NCI-H446 (cell line): ENCODE measurements at regions not wholly inside any gene's neighbourhood (a gene's known extent, or its start where the extent isn't known, plus 50 kb on each side); places are given as distances from the start of the nearest gene placed in this dataset.

Source experiments
- DNase-seq, 2 experiments: peaks; one replicate each; lab custom pipeline; 2025; lab: John Stamatoyannopoulos, UW

GRCh38 chr18:74023220-74023619 lies 124.4 kb downstream of the FBXO15 start:
- no peak for DNase-seq

DNA sequence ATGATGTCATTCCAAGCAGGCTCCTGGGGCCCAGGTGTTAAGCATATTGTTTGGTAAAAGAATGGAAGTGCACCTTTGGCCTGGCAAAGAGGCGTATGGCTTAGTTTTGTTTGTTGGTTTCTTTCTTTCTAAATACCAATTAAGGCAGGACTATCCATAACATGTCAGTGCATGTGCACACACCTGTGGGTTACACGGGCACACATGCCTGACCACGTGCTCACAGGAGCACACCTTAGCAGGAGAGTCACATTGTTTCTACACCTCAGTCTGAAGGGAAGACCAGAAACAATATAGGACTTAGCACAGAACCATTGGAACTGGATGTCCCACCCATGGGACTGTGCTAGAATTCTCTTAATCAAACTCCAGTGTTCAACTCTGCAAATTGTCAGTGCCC lies 127.8 kb downstream of the FBXO15 start:
- no peak for DNase-seq

DNA sequence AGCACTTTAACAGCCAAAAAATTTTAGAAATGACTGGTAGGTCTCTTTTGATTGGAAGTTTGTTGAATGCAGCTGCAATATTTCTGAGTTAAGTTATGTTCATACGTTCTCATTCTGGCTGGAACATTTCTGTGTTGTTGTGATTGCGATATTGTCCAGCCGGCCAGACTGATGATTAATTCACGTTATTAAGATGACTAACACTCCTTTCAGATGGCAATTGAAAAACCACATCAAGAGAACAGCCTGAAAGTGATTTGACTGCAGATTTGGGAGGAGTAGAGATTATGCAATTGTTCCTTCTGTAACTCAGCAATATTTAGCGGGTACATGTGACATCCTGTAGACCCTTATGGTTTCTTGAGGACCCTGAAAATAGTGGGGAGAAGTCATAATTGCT lies 133.7 kb downstream of the FBXO15 start:
- no peak for DNase-seq

DNA sequence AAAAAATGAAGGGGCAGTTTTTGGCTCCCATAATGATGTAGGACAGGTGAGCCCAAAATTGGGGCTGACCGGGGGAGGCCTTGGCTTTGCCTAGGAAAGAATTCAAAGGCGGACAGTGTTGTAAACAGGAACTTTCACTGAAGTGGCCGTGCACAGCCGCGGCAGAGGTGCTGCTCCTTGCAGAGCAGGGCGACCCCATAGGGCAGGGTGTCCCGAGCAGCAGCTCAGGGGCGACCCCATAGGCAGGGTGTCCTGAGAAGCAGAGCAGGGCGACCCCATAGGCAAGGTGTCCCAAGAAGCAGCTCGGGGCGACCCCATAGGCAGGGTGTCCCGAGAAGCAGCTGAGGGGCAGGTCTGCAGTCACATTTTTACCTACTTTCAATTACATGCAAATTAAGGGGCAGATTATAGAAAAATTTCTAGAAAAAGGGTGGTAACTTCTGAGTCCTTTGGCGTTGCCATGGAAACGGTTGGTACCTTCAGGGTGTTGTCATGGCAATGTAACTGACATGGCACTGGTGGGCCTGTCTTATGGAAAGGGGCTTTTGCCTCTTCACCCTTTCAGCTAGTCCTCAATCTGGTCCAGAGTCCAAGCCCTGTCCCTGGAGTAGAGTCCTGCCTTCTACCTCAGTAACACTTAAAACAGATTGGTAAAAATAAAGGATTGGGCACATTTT lies 134.5 kb downstream of the FBXO15 start:
- DNase-seq: no peak

GRCh38 chr18:74006143-74006542 lies 141.5 kb downstream of the FBXO15 start:
- no peak for DNase-seq

DNA sequence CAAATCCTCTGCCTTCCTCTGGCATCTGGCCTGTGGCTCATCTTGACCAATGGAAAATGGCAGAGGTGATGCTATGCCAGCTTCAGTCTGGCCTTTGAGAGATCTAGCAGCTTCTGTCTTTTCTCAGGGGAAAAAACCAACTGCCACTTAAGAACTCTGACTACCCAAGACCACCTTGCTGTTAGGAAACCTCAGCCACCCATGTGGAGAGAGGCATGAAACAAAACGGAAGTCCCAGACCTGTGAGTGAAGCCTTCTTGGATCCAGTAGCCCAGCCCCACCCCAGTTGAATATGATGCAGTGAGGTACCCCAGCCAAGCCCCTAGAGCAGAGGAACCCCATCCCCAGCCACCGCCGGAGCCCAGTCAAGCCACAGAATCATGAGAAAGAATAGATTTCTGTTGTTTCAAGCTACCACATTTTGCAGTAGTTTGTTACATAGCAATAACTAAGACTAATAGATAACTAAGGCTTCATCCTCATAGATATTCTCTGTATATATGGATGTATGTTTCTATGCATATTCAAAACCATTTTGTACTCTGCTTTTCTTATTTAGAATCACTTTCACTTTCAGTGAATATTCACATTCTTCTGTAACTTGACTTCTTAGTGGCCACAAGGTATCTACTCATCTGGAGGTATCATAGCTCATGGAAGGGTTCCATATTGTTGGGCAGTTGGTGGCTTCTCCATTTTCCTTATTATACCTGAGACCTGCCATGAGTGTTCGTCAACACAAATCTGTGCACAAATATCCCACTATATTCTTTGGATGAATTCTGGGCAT lies 142.1 kb downstream of the FBXO15 start:
- no peak for DNase-seq

DNA sequence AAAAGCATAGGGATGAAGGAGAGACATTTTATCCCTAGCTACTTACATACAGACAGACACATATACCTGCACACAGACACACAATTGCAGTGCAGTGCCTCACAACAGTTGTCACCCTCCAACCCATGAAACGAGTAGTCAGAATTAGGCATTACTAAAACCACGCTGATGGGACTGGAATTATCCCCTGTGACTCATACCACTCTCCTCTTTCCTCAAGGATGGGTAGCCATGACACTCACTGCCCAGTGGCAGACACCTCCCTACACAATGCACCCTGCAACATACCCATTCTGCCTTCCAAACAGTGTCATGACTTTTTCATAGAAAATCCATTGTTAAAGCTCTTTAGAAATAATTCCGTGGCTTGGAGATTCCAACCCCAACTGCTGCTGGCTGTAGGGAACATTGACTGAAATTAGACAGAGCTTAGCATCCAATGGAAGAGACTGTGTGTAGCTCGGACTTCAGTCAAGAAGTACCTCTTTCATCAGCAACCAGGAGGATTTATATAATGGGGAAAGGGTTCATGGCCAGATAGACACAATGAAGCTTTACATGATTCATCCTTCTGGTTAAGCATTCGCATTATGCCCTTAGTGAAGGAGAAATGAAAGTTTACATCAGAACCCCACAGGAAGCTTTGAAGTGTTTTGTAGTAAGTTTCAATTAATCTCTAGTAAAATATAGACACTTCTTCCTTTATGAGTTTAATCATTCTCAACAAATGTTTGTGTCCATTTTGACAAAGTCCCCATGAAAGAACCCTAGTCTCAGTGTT lies 155.2 kb downstream of the FBXO15 start:
- no peak for DNase-seq

DNA sequence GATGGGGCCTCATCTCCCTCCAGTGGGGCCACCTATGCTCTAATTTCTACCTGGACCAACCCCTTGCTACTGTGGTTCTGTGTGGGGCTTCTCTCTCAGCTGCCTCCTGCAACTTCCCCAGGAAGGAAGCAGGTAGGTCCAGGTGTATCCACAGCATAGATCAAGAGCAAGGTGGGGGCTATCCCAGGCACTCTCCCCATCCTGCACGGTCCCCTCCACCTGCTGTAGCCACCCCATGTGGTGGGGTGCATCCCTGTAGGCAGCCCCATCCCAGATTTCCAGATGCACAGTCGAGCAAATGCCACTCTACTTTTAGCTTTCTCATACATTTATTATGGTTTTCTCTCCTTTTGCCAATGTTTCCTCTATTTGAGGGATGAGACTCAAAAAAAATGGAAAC lies 156.1 kb downstream of the FBXO15 start:
- no peak for DNase-seq

DNA sequence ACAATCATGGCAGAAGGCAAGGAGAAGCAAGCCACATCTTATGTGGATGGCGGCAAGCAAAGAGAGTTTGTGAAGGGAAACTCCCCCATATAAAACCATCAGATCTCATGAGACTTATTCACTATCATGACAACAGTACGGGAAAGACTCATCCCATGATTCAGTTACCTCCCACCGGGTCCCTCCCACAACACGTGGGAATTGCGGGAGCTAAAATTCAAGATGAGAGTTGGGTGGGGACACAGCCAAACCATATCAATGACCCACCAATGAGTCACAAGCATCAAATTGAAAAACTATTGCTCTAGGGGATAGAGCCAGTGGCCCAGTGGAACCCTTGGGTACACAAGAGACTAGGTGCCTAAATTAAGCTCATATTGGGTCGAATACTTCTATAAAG lies 157.4 kb downstream of the FBXO15 start:
- DNase-seq: no peak

GRCh38 chr18:73987247-73987980 lies 160.2 kb downstream of the FBXO15 start:
- DNase-seq: no peak

DNA sequence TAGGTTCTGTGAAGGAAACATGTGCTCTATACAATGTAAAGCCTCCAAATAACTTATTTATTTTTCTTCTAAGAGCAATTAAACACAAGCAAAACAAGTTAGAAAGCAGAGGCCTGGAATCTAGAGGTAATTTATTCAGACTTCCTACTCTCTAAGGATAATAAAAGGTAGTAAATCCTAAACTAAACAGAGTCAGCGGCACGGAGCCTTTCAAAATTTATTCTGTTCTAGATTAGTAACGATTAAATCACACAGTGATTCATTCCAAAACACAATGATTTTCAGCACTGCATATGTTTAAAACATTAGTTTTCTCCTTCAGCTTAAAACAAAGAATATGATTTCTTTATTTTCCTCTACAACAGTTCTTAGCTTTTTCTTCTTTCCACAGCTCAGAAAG lies 160.9 kb downstream of the FBXO15 start:
- DNase-seq: no peak

- DNase-seq: no peak
These were observed 161.6 kb downstream of the FBXO15 start for GRCh38 chr18:73985855-73986625.

GRCh38 chr18:73983970-73984369 lies 163.7 kb downstream of the FBXO15 start:
- no peak for DNase-seq

DNA sequence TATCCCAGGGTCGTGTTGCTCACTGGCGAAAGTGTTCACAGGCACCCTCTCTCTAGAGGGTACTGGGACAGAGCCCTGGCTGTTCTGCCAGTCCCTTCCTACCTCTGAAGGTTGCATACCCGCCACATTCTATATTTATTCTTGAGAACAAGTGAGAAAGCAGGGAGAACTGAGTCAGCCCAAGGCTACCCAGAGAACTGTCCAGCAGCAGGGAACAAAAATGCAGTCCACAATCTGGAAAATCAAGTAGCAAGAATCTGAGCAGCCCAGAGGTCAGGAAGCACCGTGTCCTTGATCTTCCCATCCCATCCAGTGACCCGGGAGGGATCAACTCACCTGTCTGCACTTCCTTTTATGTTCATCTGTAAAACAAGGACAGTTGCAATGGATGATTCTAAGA lies 164.1 kb downstream of the FBXO15 start:
- DNase-seq: no peak

DNA sequence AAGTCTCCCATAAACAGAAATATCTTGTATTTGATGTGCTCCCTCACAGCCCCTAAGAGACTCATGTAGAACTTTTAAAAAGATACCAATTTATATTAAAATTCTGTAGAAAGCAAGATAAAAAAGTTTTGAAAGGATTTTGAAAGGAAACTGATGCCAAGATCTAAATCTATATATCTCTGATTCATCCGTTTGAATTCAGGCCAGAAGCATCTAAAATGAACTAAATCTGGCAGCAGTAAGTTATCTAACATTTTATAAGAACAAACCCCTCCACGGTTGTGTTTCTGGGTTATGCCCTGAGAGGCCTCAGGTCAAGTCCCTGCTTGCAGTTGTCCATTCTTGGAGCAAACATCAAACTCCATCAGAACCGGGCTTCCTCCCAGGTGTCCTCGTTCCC lies 165.8 kb downstream of the FBXO15 start:
- DNase-seq: no peak

DNA sequence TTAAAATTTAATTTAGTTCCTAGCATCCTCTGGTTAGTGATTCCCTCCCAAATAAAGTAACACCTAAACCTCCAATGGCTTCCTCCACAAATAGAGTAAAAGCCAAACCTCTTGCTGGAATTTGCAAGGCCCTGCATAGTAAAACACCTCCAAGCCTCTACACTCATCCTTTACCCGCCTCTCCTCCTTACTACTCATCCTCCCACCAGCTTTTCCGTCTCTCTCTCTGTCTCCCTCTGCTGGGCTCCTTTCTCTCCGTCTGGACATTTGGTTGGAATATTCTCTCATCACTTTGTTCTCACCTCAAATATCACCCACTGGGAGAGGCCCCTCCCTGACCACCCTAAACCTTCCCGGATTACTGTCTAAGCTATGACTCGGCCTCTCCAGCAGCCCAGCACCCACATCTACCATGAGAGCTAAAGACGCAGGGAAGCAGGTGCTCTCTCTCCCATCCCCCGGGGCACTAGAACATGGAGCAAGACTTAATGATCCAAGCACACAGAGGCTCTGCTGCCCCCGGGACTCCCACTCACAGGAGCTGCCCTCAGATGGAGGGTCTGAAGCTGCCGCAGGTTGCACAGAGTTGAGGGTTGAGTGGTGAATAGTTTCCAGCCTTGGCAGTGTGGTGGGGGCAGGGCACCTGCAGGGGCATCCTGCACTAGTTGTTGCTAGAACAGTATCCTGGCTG lies 167.2 kb downstream of the FBXO15 start:
- DNase-seq: peak; percentile 10 to 41

- DNase-seq: no peak
These were observed 167.9 kb downstream of the FBXO15 start for GRCh38 chr18:73979742-73980141.

DNA sequence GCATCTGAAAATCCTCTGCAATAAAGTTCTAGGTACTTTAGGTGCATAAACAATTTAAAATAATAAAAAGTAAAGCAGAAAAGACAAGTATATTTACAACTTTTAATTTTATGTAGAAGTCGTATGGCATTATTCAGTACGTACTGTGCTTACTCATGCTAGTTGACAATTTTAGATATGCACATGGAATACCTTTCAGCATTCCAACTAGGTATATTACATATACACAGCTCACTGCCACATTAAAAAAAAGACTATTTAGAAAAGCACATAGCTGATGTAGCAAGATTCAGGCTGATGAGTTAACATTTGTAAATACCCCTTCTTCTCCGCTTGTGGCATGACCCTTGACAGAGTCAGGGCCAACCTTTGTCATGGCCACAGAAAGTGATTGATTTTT lies 171.2 kb downstream of the FBXO15 start:
- no peak for DNase-seq

- no peak for DNase-seq
These were observed 172.4 kb downstream of the FBXO15 start for GRCh38 chr18:73975266-73975665.

GRCh38 chr18:73973972-73974371 lies 173.7 kb downstream of the FBXO15 start:
- DNase-seq: no peak

DNA sequence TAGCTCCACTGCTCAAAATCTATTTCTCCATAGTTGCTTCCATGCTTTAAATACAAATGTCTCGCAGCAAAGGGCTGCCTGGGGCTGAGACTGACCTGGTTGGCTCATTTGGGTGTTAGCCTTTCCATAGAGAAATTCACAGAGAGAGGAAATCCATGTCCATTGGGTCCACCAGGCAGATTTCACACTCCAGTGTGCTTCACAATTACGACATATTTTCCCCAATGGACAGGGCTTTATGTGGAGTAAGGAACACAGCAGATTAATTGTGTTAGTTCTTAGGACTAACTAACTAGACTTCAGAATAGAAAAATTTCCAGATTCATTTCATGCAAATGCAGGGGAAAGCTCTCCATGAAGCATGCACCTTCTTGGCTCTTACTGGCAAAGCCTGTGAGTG lies 180.7 kb downstream of the FBXO15 start:
- no peak for DNase-seq
